Endothelial cell of umbilical vein (primary cell): ENCODE measurements at regions not wholly inside any gene's neighbourhood (a gene's known extent, or its start where the extent isn't known, plus 50 kb on each side); places are given as distances from the start of the nearest gene placed in this dataset.

Experiments used
- BruUV-seq: library from RNA; stranded (reverse); fragments of 400-500 nt; replicated peaks from 2 replicates; lab custom pipeline; 2021; lab: Mats Ljungman, UMichigan
- CTCF ChIA-PET: fragments of 300-600, 350-600 bp; sonication (Branson Sonifier 250); formaldehyde crosslinking; loops from one replicate; lab custom pipeline; 2021; ENCODE audit warnings: antibody characterized with exemption, inconsistent platforms; lab: Charles Lee
- POLR2A ChIA-PET: fragments of 300-600, 350-600 bp; sonication (Branson Sonifier 250); formaldehyde crosslinking; loops from one replicate; lab custom pipeline; 2021; ENCODE audit warnings: antibody characterized with exemption, inconsistent platforms; lab: Charles Lee
- DNase-seq: peaks from one replicate; pipeline ENCODE4 v3.0.0-alpha.2; 2011; ENCODE audit warnings: low read depth, low spot score
- FAIRE-seq: peaks from 2 replicates; lab custom pipeline; 2011; peaks lifted over from hg19 to GRCh38; lab: Jason Lieb, UNC
- H2AFZ ChIP-seq: 2 replicates; pipeline ENCODE4 v1.6.0; 2012; ENCODE audit warnings: low read depth, low read length, control low read depth, inconsistent platforms
- H3K27ac ChIP-seq: 2 replicates; pipeline ENCODE4 v1.5.1; 2011; ENCODE audit warnings: low read depth, mild to moderate bottlenecking, control low read depth, low read length, moderate library complexity; ENCODE audit not compliant: insufficient read depth
- H3K27me3 ChIP-seq, 2 experiments: 2 replicates each; pipeline versions ENCODE4 v1.6.0 to v1.6.1; 2011; ENCODE audit warnings: low read length in 2 of 2, mixed read lengths in 1 of 2; ENCODE audit not compliant: control insufficient read depth in 2 of 2, insufficient read depth in 2 of 2
- H3K36me3 ChIP-seq, 2 experiments: 2 replicates in 1 of 2; 3 replicates in 1 of 2; pipeline ENCODE4 v1.5.1; 2011; ENCODE audit warnings: low read length in 2 of 2, mild to moderate bottlenecking in 1 of 2, moderate library complexity in 1 of 2; ENCODE audit not compliant: control insufficient read depth in 2 of 2, insufficient read depth in 2 of 2; ENCODE audit errors: extremely low read depth in 1 of 2
- H3K4me1 ChIP-seq: 3 replicates; pipeline ENCODE4 v1.5.1; 2011; ENCODE audit warnings: mild to moderate bottlenecking, low read length; ENCODE audit not compliant: control insufficient read depth, insufficient read depth; ENCODE audit errors: extremely low read depth
- H3K4me2 ChIP-seq: 2 replicates; pipeline ENCODE4 v1.6.1; 2011; ENCODE audit warnings: low read length, control low read depth, mixed read lengths; ENCODE audit not compliant: insufficient read depth
- H3K4me3 ChIP-seq, 3 experiments: fragments of 200-600 bp in 1 of 3; sonication (generic), shearing (Covaris generic) in 1 of 3; replicated peaks in 1 of 3; 2 replicates each; pipeline ENCODE4 v1.5.1; 2011 to 2016; ENCODE audit warnings: control low read depth in 3 of 3, low read length in 3 of 3, mild to moderate bottlenecking in 2 of 3, inconsistent platforms in 1 of 3, low read depth in 1 of 3, moderate library complexity in 1 of 3; ENCODE audit not compliant: insufficient read depth in 1 of 3
- H3K79me2 ChIP-seq: 2 replicates; pipeline ENCODE4 v1.6.0; 2012; ENCODE audit warnings: low read length, inconsistent platforms; ENCODE audit not compliant: control insufficient read depth, insufficient read depth
- H3K9ac ChIP-seq: replicated peaks from 2 replicates; pipeline ENCODE3; 2011; ENCODE audit warnings: low read length, control low read depth; ENCODE audit not compliant: insufficient read depth; ENCODE audit errors: extremely low read depth
- H3K9me1 ChIP-seq: replicated peaks from 3 replicates; pipeline ENCODE4 v1.6.0; 2011; ENCODE audit warnings: mild to moderate bottlenecking, low read length; ENCODE audit not compliant: control insufficient read depth, insufficient read depth; ENCODE audit errors: extremely low read depth
- H3K9me3 ChIP-seq: replicated peaks from 2 replicates; pipeline ENCODE4 v1.5.1; 2012; ENCODE audit warnings: low read length, inconsistent platforms; ENCODE audit not compliant: control insufficient read depth, insufficient read depth
- H4K20me1 ChIP-seq: replicated peaks from 2 replicates; pipeline ENCODE3; 2011; ENCODE audit warnings: mild to moderate bottlenecking, low read length; ENCODE audit not compliant: control insufficient read depth, insufficient read depth; ENCODE audit errors: extremely low read depth
- CTCF ChIP-seq, 2 donors: IDR thresholded peaks; 1 replicate in 1 of 2; 2 replicates in 1 of 2; pipeline ENCODE4 v1.5.1; 2011; ENCODE audit warnings: low read length in 2 of 2, mild to moderate bottlenecking in 2 of 2, moderate library complexity in 2 of 2, control low read depth in 1 of 2, inconsistent platforms in 1 of 2, low read depth in 1 of 2; ENCODE audit not compliant: insufficient read depth in 1 of 2; ENCODE audit errors: extremely low read depth in 1 of 2
- EZH2 ChIP-seq: IDR thresholded peaks from 2 replicates; pipeline ENCODE4 v1.6.1; 2012; ENCODE audit warnings: borderline replicate concordance, low read depth, mild to moderate bottlenecking, moderate library complexity, low read length, inconsistent platforms; ENCODE audit not compliant: severe bottlenecking
- FOS ChIP-seq: IDR thresholded peaks from 2 replicates; pipeline ENCODE4 v1.6.1; 2011; ENCODE audit warnings: mild to moderate bottlenecking, low read length, moderate library complexity, borderline replicate concordance; ENCODE audit not compliant: insufficient read depth
- GATA2 ChIP-seq: IDR thresholded peaks from 2 replicates; pipeline ENCODE4 v1.7.0; 2011; ENCODE audit warnings: low read depth, mild to moderate bottlenecking, moderate library complexity, mixed read lengths, low read length; ENCODE audit not compliant: insufficient read length, insufficient read depth
- JUN ChIP-seq: IDR thresholded peaks from 2 replicates; pipeline ENCODE4 v1.6.1; 2011; ENCODE audit warnings: borderline replicate concordance, low read depth; ENCODE audit not compliant: insufficient read length, insufficient read depth
- MYC ChIP-seq: IDR thresholded peaks from one replicate; pipeline ENCODE4 v1.6.1; 2011; ENCODE audit warnings: mild to moderate bottlenecking, low read depth, low read length
- POLR2A ChIP-seq: IDR thresholded peaks from 2 replicates; pipeline ENCODE4 v1.6.1; 2012; ENCODE audit warnings: low read depth, mild to moderate bottlenecking, control low read depth, low read length
- POLR2AphosphoS5 ChIP-seq: IDR thresholded peaks from 2 replicates; pipeline ENCODE4 v1.6.1; 2012; ENCODE audit warnings: low read depth, mild to moderate bottlenecking, control low read depth, low read length, moderate library complexity; ENCODE audit not compliant: insufficient read depth
- dilution Hi-C: fragments of 300-500 bp; cut with MboI; formaldehyde crosslinking; loops from one replicate; pipeline ENCODE4 v1.15.0; 2019; ENCODE audit warnings: low sequenced_read_pairs; ENCODE audit not compliant: extremely low pct_ligation_motif_present
- intact Hi-C: fragments of 100-400 bp; cut with micrococcal nuclease; formaldehyde crosslinking; loops from one replicate; pipeline ENCODE4 v1.10.0; 2022
- TF ChIP-seq, protein P1 (sequence below): IDR thresholded peaks from 2 replicates; pipeline ENCODE4 v1.6.1; 2011; ENCODE audit not compliant: insufficient read depth, insufficient read length

- dilution Hi-C loops (no loop called here), intact Hi-C loops (no loop called here)
- H3K9ac ChIP-seq, result no peak overlapping the region
- H3K9me3 ChIP-seq, result no peaks in the 10 kb centered on the region
- no peaks in the 10 kb centered on the region for H3K27me3 ChIP-seq
- BruUV-seq, result no TSS peak
- H4K20me1 ChIP-seq, result no peaks in the 10 kb centered on the region
- H3K27ac ChIP-seq, result no peak overlapping the region
- no peak for TF ChIP-seq EZH2
- TF ChIP-seq GATA2, result no peak
- H2AFZ ChIP-seq, result no peak overlapping the region
- no peaks in the 10 kb centered on the region for H3K36me3 ChIP-seq
- no peak overlapping the region for H3K4me2 ChIP-seq
- no peak overlapping the region for H3K4me3 ChIP-seq
- no peaks in the 10 kb centered on the region for H3K4me1 ChIP-seq
- no peaks in the 10 kb centered on the region for H3K79me2 ChIP-seq
- POLR2A ChIA-PET, result no interaction called here
- CTCF ChIA-PET, result no interaction called here
- FAIRE-seq (no peak), DNase-seq (no peak)
- no peaks in the 10 kb centered on the region for H3K9me1 ChIP-seq
Observed at GRCh38 chr9:115799734-115800133, 353.9 kb upstream of the PAPPA start.

GRCh38 chr9:115804206-115804605, 349.4 kb upstream of the PAPPA start:
- H3K79me2 ChIP-seq, result no peaks in the 10 kb centered on the region
- no peak for DNase-seq
- H3K36me3 ChIP-seq, result no peaks in the 10 kb centered on the region
- H3K27me3 ChIP-seq, result no peaks in the 10 kb centered on the region
- ChIA-PET CTCF (no interaction called here), POLR2A (no interaction called here)
- H3K9ac ChIP-seq, result no peak overlapping the region
- H3K4me2 ChIP-seq, result no peak overlapping the region
- intact Hi-C loops, result no loop called here
- H2AFZ ChIP-seq, result no peak overlapping the region
- no peaks in the 10 kb centered on the region for H3K4me1 ChIP-seq
- dilution Hi-C loops, result no loop called here
- no peaks in the 10 kb centered on the region for H3K9me3 ChIP-seq
- H3K4me3 ChIP-seq, result no peak overlapping the region
- BruUV-seq, result no TSS peak
- no peaks in the 10 kb centered on the region for H4K20me1 ChIP-seq
- FAIRE-seq, result no peak
- TF ChIP-seq CTCF (IDR thresholded peaks at IDR 0.05; ENCODE audit: extremely low read depth in 1 of 2, insufficient read depth in 1 of 2, low read depth in 1 of 2, low read length in 2 of 2) (no peak), POLR2A (no peak), EZH2 (no peak), POLR2AphosphoS5 (no peak), GATA2 (no peak), JUN (no peak), FOS (no peak), MYC (no peak)
- TF ChIP-seq, protein P1, sequence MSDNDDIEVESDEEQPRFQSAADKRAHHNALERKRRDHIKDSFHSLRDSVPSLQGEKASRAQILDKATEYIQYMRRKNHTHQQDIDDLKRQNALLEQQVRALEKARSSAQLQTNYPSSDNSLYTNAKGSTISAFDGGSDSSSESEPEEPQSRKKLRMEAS, result no peak
- no peak overlapping the region for H3K27ac ChIP-seq
- no peaks in the 10 kb centered on the region for H3K9me1 ChIP-seq
